Ishikawa (cell line): ENCODE measurements at regions not wholly inside any gene's neighbourhood (a gene's known extent, or its start where the extent isn't known, plus 50 kb on each side); places are given as distances from the start of the nearest gene placed in this dataset.

Experiments
- CEBPB ChIP-seq: IDR thresholded peaks from 2 replicates; pipeline ENCODE4 v1.6.1; 2012
- CREB1 ChIP-seq: IDR thresholded peaks from 2 replicates; pipeline ENCODE4 v1.6.1; 2012; ENCODE audit warnings: low read depth
- EGR1 ChIP-seq: IDR thresholded peaks from 2 replicates; pipeline ENCODE4 v1.6.1; 2012
- EP300 ChIP-seq: IDR thresholded peaks from 2 replicates; pipeline ENCODE4 v1.6.1; 2012; ENCODE audit warnings: borderline replicate concordance
- FOXM1 ChIP-seq: IDR thresholded peaks from 2 replicates; pipeline ENCODE4 v1.6.1; 2012; ENCODE audit warnings: low read depth, borderline replicate concordance
- MAX ChIP-seq: IDR thresholded peaks from 2 replicates; pipeline ENCODE4 v1.6.1; 2012
- NFIC ChIP-seq: IDR thresholded peaks from 2 replicates; pipeline ENCODE4 v1.6.1; 2012
- RAD21 ChIP-seq: IDR thresholded peaks from 2 replicates; pipeline ENCODE4 v1.6.1; 2012; ENCODE audit warnings: low read depth
- TAF1 ChIP-seq: IDR thresholded peaks from 2 replicates; pipeline ENCODE4 v1.6.1; 2012; ENCODE audit warnings: low read depth, mild to moderate bottlenecking
- TCF12 ChIP-seq: IDR thresholded peaks from 2 replicates; pipeline ENCODE4 v1.6.1; 2012; ENCODE audit warnings: low read depth
- TEAD4 ChIP-seq: IDR thresholded peaks from 2 replicates; pipeline ENCODE4 v1.6.1; 2012
- YY1 ChIP-seq: IDR thresholded peaks from 2 replicates; pipeline ENCODE4 v1.6.1; 2012; ENCODE audit warnings: low read depth
- ZBTB7A ChIP-seq: IDR thresholded peaks from 2 replicates; pipeline ENCODE4 v1.6.1; 2012; ENCODE audit warnings: low read depth
- TF ChIP-seq, protein P1 (sequence below): IDR thresholded peaks from 2 replicates; pipeline ENCODE4 v1.6.1; 2012
- TF ChIP-seq, protein P2 (sequence below): IDR thresholded peaks from 2 replicates; pipeline ENCODE4 v1.6.1; 2012; ENCODE audit warnings: low read depth, mild to moderate bottlenecking

DNA sequence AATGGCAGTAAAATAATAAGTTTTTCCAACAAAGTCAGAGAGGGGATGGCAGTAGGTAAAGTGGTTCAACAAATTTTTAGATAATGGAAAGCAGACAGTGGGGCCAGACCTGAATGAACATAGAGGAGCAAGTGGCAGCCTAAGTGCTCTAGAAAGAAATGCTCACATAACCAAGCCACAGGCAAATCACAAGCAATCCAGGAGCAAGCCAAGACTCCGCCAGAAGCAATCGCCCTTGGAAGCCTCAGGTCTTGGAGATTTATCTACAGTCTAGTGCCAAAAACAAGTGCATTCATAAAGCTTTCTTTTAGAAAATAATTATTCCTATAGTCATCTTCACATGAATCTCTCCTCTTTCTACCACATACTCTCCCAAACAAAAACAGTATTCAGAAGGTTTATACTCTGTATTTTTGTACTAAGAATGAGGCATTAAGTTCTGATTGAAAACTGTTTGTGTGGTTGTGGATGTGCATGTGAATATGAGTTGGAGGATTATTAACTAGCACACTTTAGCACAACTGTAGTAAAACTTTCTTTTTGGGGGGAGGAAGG is 375.5 kb downstream of the CDH9 start:
- TF ChIP-seq YY1 (no peak), CREB1 (no peak), TEAD4 (no peak), TAF1 (no peak), EP300 (no peak), EGR1 (no peak), ZBTB7A (no peak), CEBPB (no peak)
- TF ChIP-seq, protein P1, sequence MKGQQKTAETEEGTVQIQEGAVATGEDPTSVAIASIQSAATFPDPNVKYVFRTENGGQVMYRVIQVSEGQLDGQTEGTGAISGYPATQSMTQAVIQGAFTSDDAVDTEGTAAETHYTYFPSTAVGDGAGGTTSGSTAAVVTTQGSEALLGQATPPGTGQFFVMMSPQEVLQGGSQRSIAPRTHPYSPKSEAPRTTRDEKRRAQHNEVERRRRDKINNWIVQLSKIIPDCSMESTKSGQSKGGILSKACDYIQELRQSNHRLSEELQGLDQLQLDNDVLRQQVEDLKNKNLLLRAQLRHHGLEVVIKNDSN, result no peak
- TF ChIP-seq, protein P2, sequence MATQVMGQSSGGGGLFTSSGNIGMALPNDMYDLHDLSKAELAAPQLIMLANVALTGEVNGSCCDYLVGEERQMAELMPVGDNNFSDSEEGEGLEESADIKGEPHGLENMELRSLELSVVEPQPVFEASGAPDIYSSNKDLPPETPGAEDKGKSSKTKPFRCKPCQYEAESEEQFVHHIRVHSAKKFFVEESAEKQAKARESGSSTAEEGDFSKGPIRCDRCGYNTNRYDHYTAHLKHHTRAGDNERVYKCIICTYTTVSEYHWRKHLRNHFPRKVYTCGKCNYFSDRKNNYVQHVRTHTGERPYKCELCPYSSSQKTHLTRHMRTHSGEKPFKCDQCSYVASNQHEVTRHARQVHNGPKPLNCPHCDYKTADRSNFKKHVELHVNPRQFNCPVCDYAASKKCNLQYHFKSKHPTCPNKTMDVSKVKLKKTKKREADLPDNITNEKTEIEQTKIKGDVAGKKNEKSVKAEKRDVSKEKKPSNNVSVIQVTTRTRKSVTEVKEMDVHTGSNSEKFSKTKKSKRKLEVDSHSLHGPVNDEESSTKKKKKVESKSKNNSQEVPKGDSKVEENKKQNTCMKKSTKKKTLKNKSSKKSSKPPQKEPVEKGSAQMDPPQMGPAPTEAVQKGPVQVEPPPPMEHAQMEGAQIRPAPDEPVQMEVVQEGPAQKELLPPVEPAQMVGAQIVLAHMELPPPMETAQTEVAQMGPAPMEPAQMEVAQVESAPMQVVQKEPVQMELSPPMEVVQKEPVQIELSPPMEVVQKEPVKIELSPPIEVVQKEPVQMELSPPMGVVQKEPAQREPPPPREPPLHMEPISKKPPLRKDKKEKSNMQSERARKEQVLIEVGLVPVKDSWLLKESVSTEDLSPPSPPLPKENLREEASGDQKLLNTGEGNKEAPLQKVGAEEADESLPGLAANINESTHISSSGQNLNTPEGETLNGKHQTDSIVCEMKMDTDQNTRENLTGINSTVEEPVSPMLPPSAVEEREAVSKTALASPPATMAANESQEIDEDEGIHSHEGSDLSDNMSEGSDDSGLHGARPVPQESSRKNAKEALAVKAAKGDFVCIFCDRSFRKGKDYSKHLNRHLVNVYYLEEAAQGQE, result no peak

DNA sequence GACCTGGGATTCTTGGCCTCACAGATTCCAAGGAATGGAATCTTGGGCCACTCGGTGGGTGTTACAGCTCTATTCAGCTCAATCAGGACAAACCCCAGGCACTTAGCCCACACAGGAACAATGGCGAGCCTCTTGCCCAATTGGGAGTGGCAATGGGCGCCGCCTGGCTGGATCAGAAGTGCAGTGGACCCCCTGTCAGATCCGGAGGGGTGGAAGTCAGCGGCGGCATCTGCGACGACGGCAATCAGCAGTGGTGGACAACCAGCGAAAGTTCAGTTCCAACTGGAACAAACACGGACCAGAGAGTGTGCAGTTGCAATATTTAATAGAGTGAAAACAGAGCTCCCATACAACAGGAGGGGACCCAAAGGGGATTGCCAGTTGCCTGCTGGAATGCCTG is 378.3 kb downstream of the CDH9 start:
- TF ChIP-seq, protein P2, result no peak
- TF ChIP-seq EGR1, result no peak
- no peak for TF ChIP-seq TAF1
- no peak for TF ChIP-seq CREB1
- TF ChIP-seq, protein P1, result no peak
- no peak for TF ChIP-seq TCF12
- no peak for TF ChIP-seq FOXM1
- TF ChIP-seq RAD21, result no peak
- no peak for TF ChIP-seq MAX
- no peak for TF ChIP-seq EP300
- no peak for TF ChIP-seq NFIC

DNA sequence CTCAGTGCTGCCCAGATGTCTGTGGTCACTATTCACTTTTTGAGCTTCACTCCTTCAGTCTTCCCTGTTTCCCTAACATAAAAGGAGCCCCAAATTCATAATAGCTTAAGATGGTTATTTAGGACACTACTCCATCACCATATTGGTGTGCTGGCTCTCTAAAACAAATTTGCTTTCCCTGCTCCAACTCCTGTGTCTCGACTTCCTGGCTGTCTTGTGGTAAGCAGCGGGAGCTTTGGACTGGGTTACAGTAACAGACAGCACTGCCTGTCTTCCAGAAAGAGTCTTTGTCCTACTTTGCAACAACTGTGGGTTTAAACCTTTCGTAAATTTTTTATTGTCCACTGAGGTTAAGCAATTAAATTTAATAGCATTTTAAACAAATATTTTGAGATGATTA is 389.4 kb downstream of the CDH9 start:
- no peak for TF ChIP-seq ZBTB7A
- TF ChIP-seq MAX, result no peak
- no peak for TF ChIP-seq EGR1
- TF ChIP-seq TAF1, result no peak

DNA sequence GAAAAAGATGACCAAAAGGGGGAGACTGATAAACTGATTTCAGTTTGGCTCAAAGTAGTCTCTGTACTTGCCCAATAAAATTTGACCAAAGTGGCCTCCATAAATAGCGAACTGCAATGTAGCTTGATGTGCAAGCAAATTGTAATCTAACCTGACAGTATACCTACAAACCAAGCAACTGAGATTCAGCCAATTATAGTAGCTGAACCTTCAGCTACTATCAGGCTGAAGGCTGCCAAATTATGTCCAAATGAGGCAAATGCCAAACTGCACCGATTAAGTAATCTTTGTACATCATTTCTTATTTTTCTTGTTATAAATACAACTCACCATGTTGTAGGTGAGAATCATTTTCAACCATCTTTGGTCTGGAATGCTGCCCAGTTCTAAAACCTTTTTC is 390.6 kb downstream of the CDH9 start:
- TF ChIP-seq FOXM1 (no peak), CREB1 (no peak), NFIC (no peak), YY1 (no peak), CEBPB (no peak), RAD21 (no peak), EGR1 (no peak), TCF12 (no peak), TAF1 (no peak), ZBTB7A (no peak), MAX (no peak), EP300 (no peak), TEAD4 (no peak)
- TF ChIP-seq, protein P1, result no peak
- TF ChIP-seq, protein P2, result no peak
